CD8-positive, alpha-beta memory T cell (primary cell): ENCODE measurements at regions not wholly inside any gene's neighbourhood (a gene's known extent, or its start where the extent isn't known, plus 50 kb on each side); places are given as distances from the start of the nearest gene placed in this dataset.

Source experiments
- CTCF ChIA-PET: fragments of 350-600 bp; sonication (Branson Sonifier 250); formaldehyde crosslinking; loops from one replicate; lab custom pipeline; 2021; ENCODE audit warnings: antibody characterized with exemption; lab: Charles Lee
- POLR2A ChIA-PET: fragments of 350-600 bp; sonication (Branson Sonifier 250); formaldehyde crosslinking; loops from one replicate; lab custom pipeline; 2021; ENCODE audit warnings: antibody characterized with exemption; lab: Charles Lee
- DNase-seq, 5 donors: peaks; one replicate each; pipeline versions ENCODE4 v3.0.0 to v3.0.0-alpha.2; 2020 to 2022; ENCODE audit warnings: mixed read lengths in 1 of 5
- H3K27ac ChIP-seq: one replicate; pipeline ENCODE4 v1.7.0; 2013; ENCODE audit warnings: low read depth, mild to moderate bottlenecking, low read length, moderate library complexity
- H3K27me3 ChIP-seq: 2 replicates; pipeline ENCODE4 v1.7.0; 2013; ENCODE audit warnings: low read length, mild to moderate bottlenecking; ENCODE audit not compliant: insufficient read depth, poor library complexity, severe bottlenecking
- H3K36me3 ChIP-seq: 2 replicates; pipeline ENCODE4 v1.7.0; 2013; ENCODE audit warnings: mild to moderate bottlenecking, low read length, moderate library complexity; ENCODE audit not compliant: insufficient read depth
- H3K4me1 ChIP-seq: 2 replicates; pipeline ENCODE4 v1.7.0; 2013; ENCODE audit warnings: mild to moderate bottlenecking, low read length, moderate library complexity; ENCODE audit not compliant: insufficient read depth
- H3K4me3 ChIP-seq: 2 replicates; pipeline ENCODE4 v1.7.0; 2013; ENCODE audit warnings: mild to moderate bottlenecking, low read length
- H3K9me3 ChIP-seq: 2 replicates; pipeline ENCODE4 v1.7.0; 2013; ENCODE audit warnings: mild to moderate bottlenecking, low read length
- H3K27ac Mint-ChIP-seq, 8 donors: one replicate each; pipeline ENCODE4 v1.8.0; 2020 to 2021; ENCODE audit warnings: mixed read lengths in 8 of 8, mild to moderate bottlenecking in 6 of 8, inconsistent platforms in 3 of 8, moderate library complexity in 3 of 8
- H3K27me3 Mint-ChIP-seq, 2 donors: one replicate each; pipeline ENCODE4 v1.8.0; 2020 to 2021; ENCODE audit warnings: mixed read lengths in 2 of 2, mild to moderate bottlenecking in 1 of 2, moderate library complexity in 1 of 2
- H3K36me3 Mint-ChIP-seq, 3 donors: one replicate each; pipeline ENCODE4 v1.8.0; 2020 to 2021; ENCODE audit warnings: mixed read lengths in 3 of 3, inconsistent platforms in 1 of 3, mild to moderate bottlenecking in 1 of 3
- H3K4me1 Mint-ChIP-seq, 3 donors: one replicate each; pipeline ENCODE4 v1.8.0; 2020 to 2021; ENCODE audit warnings: mixed read lengths in 3 of 3, inconsistent platforms in 1 of 3, mild to moderate bottlenecking in 1 of 3
- H3K4me3 Mint-ChIP-seq, 7 donors: one replicate each; pipeline ENCODE4 v1.8.0; 2020 to 2021; ENCODE audit warnings: mixed read lengths in 7 of 7, mild to moderate bottlenecking in 6 of 7, moderate library complexity in 4 of 7, inconsistent platforms in 2 of 7
- H3K9me3 Mint-ChIP-seq, 5 donors: one replicate each; pipeline ENCODE4 v1.8.0; 2020 to 2022; ENCODE audit warnings: mixed read lengths in 5 of 5, mild to moderate bottlenecking in 3 of 5, moderate library complexity in 2 of 5, inconsistent platforms in 1 of 5

DNA sequence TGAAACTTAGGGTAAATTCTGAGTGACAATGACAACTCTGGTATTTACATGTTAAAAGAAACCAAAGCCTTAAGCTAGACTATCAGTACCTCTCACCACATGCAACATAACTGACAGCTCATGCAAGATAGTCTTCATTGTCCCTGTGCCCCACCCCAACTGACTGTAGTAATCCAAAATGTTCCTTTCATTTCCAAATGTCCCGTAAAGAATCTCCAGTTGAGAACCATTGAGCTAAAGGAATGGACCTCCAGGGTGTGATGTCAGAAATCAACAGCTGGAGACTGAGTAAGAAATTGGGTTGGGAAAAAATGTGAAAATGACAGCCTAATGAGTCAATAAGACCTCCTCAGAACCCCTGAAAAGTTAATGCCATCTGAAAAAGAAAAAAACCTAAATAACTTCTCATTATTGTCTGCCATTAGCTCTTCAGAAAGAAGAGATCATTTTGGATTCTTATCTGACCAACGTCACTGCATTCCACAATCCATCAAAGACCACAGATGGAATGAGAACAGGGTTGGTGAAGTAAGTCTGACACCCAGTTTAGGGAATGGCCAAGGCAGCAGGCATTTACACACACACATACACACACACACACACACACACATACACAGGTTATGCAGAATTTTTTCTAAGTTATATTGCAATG lies 51.7 kb upstream of the ACVR2A start:
- Histone ChIP-seq H3K27ac (no peak overlapping the region), H3K36me3 (no peaks in the 10 kb centered on the region), H3K4me1 (no peaks in the 10 kb centered on the region), H3K9me3 (no peaks in the 10 kb centered on the region), H3K4me3 (no peak overlapping the region), H3K27me3 (no peaks in the 10 kb centered on the region)
- Mint-ChIP-seq H3K9me3 (no peaks in the 10 kb centered on the region), H3K36me3 (no peaks in the 10 kb centered on the region), H3K4me3 (no peak overlapping the region), H3K27me3 (peaks cover 3 to 9% of the 10 kb centered on the region in 2 donors), H3K27ac (no peak overlapping the region), H3K4me1 (peaks cover 6 to 17% (median 13%) of the 10 kb centered on the region in 3 donors)
- ChIA-PET CTCF (interaction anchor here (0.7 kb wide), 1 partner anchor 27 kb away, joined by 3 read pairs; no protein-coding TSS in a partner anchor), POLR2A (no interaction called here)
- no peak for DNase-seq

GRCh38 chr2:147790580-147790979 lies 54.2 kb upstream of the ACVR2A start:
- H3K9me3 Mint-ChIP-seq, result no peaks in the 10 kb centered on the region
- H3K4me1 ChIP-seq, result no peaks in the 10 kb centered on the region
- no peaks in the 10 kb centered on the region for H3K27me3 ChIP-seq
- no peaks in the 10 kb centered on the region for H3K9me3 ChIP-seq
- no peaks in the 10 kb centered on the region for H3K4me1 Mint-ChIP-seq
- H3K27ac Mint-ChIP-seq, result no peak overlapping the region
- no peak overlapping the region for H3K27ac ChIP-seq
- no peak overlapping the region for H3K4me3 ChIP-seq
- no peak for DNase-seq
- peaks cover 3 to 9% of the 10 kb centered on the region in 2 donors for H3K27me3 Mint-ChIP-seq
- no peak overlapping the region for H3K4me3 Mint-ChIP-seq
- no peaks in the 10 kb centered on the region for H3K36me3 ChIP-seq
- ChIA-PET CTCF (no interaction called here), POLR2A (no interaction called here)
- H3K36me3 Mint-ChIP-seq, result no peaks in the 10 kb centered on the region

DNA sequence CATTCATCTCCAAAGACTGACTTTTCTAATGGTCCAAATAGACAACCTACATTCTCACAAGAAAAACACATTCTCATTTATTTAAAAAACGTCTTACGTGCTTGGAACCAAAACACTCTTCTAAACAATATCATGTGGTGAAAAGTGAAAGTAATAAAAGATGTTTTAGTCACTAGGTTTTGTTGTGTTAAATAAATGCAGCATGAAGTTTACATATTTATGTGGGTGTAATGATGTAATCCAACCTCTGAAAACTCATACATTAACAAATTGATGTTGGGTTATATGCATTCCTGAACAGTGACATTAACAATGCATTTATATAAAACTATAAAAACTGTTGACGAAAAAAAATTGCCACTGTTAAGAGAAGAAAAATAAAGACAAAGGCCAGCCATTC lies 55.1 kb upstream of the ACVR2A start:
- Mint-ChIP-seq H3K36me3 (no peaks in the 10 kb centered on the region), H3K9me3 (no peaks in the 10 kb centered on the region), H3K4me1 (no peaks in the 10 kb centered on the region), H3K27me3 (peaks cover 3 to 9% of the 10 kb centered on the region in 2 donors), H3K4me3 (no peak overlapping the region), H3K27ac (no peak overlapping the region)
- CTCF ChIA-PET, result no interaction called here
- Histone ChIP-seq H3K9me3 (no peaks in the 10 kb centered on the region), H3K4me1 (no peaks in the 10 kb centered on the region), H3K36me3 (no peaks in the 10 kb centered on the region), H3K4me3 (no peak overlapping the region), H3K27me3 (no peaks in the 10 kb centered on the region), H3K27ac (no peak overlapping the region)
- POLR2A ChIA-PET, result no interaction called here
- DNase-seq, result no peak

GRCh38 chr2:147789287-147789686 lies 55.5 kb upstream of the ACVR2A start:
- Histone ChIP-seq H3K36me3 (no peaks in the 10 kb centered on the region), H3K4me1 (no peaks in the 10 kb centered on the region), H3K4me3 (no peak overlapping the region), H3K27ac (no peak overlapping the region), H3K9me3 (no peaks in the 10 kb centered on the region), H3K27me3 (no peaks in the 10 kb centered on the region)
- CTCF ChIA-PET, result no interaction called here
- POLR2A ChIA-PET, result no interaction called here
- H3K4me3 Mint-ChIP-seq, result no peak overlapping the region
- H3K27ac Mint-ChIP-seq, result no peak overlapping the region
- no peaks in the 10 kb centered on the region for H3K4me1 Mint-ChIP-seq
- no peaks in the 10 kb centered on the region for H3K9me3 Mint-ChIP-seq
- no peaks in the 10 kb centered on the region for H3K36me3 Mint-ChIP-seq
- H3K27me3 Mint-ChIP-seq, result peaks cover 3 to 9% of the 10 kb centered on the region in 2 donors
- no peak for DNase-seq

- no peak overlapping the region for H3K4me3 ChIP-seq
- no peaks in the 10 kb centered on the region for H3K9me3 ChIP-seq
- H3K27me3 ChIP-seq, result no peaks in the 10 kb centered on the region
- H3K4me1 ChIP-seq, result no peaks in the 10 kb centered on the region
- no peaks in the 10 kb centered on the region for H3K27me3 Mint-ChIP-seq
- H3K4me3 Mint-ChIP-seq, result no peak overlapping the region
- DNase-seq, result no peak
- CTCF ChIA-PET, result no interaction called here
- no peak overlapping the region for H3K27ac Mint-ChIP-seq
- H3K36me3 ChIP-seq, result no peaks in the 10 kb centered on the region
- no peaks in the 10 kb centered on the region for H3K4me1 Mint-ChIP-seq
- POLR2A ChIA-PET, result no interaction called here
- H3K9me3 Mint-ChIP-seq, result no peaks in the 10 kb centered on the region
- peaks cover 0 to 2% (median 0%) of the 10 kb centered on the region in 3 donors for H3K36me3 Mint-ChIP-seq
- H3K27ac ChIP-seq, result no peak overlapping the region
Measured at GRCh38 chr2:147782141-147782930, 62.5 kb upstream of the ACVR2A start.

DNA sequence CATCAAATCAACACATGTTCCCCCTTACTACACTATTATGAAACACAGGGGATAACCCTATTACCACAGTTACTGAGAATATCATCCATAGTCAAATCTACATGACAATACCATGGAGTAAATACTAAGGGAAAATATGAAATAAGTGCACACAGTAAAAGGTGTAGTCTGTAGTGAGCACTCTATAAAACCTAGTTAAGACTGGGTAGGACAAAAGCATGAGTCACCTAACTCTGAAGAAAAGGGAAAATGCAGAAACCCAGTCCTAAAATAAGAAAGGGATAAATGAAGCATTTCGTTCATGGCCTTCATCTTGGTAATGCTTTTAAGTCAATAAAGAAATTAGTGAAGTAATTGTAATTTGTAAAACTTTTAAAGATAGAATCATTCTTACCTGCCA lies 65.4 kb upstream of the ACVR2A start:
- no peaks in the 10 kb centered on the region for H3K27me3 ChIP-seq
- CTCF ChIA-PET, result no interaction called here

DNA sequence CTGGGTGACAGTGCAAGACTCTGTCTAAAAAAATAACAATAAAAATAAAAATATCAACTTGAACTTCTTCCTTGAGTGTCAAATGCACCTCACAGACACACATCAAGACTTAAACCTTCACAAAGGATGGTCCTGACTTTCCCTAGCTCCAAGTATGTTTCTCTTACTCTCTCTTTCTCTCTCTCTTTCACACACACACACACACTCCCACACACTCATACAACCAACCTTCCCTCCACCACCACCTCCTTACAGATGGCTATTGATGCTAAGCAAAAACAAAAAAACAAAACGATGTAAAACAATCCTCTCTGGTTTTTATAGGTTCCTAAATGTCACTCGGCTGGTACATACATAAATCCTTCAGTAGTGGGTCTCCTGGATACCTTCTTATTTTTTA lies 67.4 kb upstream of the ACVR2A start:
- H3K9me3 ChIP-seq, result no peaks in the 10 kb centered on the region
- no peaks in the 10 kb centered on the region for H3K36me3 Mint-ChIP-seq
- no peak overlapping the region for H3K4me3 Mint-ChIP-seq
- H3K9me3 Mint-ChIP-seq, result peaks cover 0 to 4% (median 0%) of the 10 kb centered on the region in 5 donors
- no peaks in the 10 kb centered on the region for H3K27me3 Mint-ChIP-seq
- H3K4me3 ChIP-seq, result no peak overlapping the region
- CTCF ChIA-PET, result interaction anchor here (1.3 kb wide), 1 partner anchor 15 kb away, joined by 3 read pairs; no protein-coding TSS in a partner anchor
- H3K27ac Mint-ChIP-seq, result no peak overlapping the region
- POLR2A ChIA-PET, result no interaction called here
- no peak overlapping the region for H3K27ac ChIP-seq
- DNase-seq, result no peak
- H3K4me1 ChIP-seq, result no peaks in the 10 kb centered on the region
- no peaks in the 10 kb centered on the region for H3K27me3 ChIP-seq
- H3K4me1 Mint-ChIP-seq, result no peaks in the 10 kb centered on the region
- no peaks in the 10 kb centered on the region for H3K36me3 ChIP-seq

More for the DNA sequence above, 65.4 kb upstream of the ACVR2A start:
- no peaks in the 10 kb centered on the region for H3K9me3 ChIP-seq
- Mint-ChIP-seq H3K27me3 (no peaks in the 10 kb centered on the region), H3K9me3 (no peaks in the 10 kb centered on the region), H3K4me3 (no peak overlapping the region), H3K27ac (no peak overlapping the region), H3K36me3 (peaks cover 0 to 2% (median 0%) of the 10 kb centered on the region in 3 donors), H3K4me1 (no peaks in the 10 kb centered on the region)
- DNase-seq, result no peak
- POLR2A ChIA-PET, result no interaction called here
- no peak overlapping the region for H3K4me3 ChIP-seq
- H3K36me3 ChIP-seq, result no peaks in the 10 kb centered on the region
- H3K4me1 ChIP-seq, result no peaks in the 10 kb centered on the region
- H3K27ac ChIP-seq, result no peak overlapping the region

GRCh38 chr2:147774805-147775204 lies 70.0 kb upstream of the ACVR2A start:
- CTCF ChIA-PET, result no interaction called here
- no peaks in the 10 kb centered on the region for H3K36me3 ChIP-seq
- Mint-ChIP-seq H3K9me3 (peaks cover 0 to 4% (median 2%) of the 10 kb centered on the region in 5 donors), H3K36me3 (no peaks in the 10 kb centered on the region), H3K4me1 (no peaks in the 10 kb centered on the region), H3K27me3 (no peaks in the 10 kb centered on the region), H3K27ac (no peak overlapping the region), H3K4me3 (no peak overlapping the region)
- H3K27ac ChIP-seq, result no peak overlapping the region
- DNase-seq, result no peak
- H3K4me1 ChIP-seq, result no peaks in the 10 kb centered on the region
- H3K27me3 ChIP-seq, result no peaks in the 10 kb centered on the region
- H3K4me3 ChIP-seq, result no peak overlapping the region
- POLR2A ChIA-PET, result no interaction called here
- no peaks in the 10 kb centered on the region for H3K9me3 ChIP-seq
